Brain microvascular endothelial cell (primary cell): ENCODE measurements at regions not wholly inside any gene's neighbourhood (a gene's known extent, or its start where the extent isn't known, plus 50 kb on each side); places are given as distances from the start of the nearest gene placed in this dataset.

Source experiments
- DNase-seq: peaks from one replicate; pipeline ENCODE4 v3.0.0-alpha.2; 2020
- H3K27ac ChIP-seq: fragments of 250-450 bp; sonication (Bioruptor Pico); 2 replicates; pipeline ENCODE4 v1.5.1; 2020; ENCODE audit warnings: mild to moderate bottlenecking, moderate library complexity
- H3K27me3 ChIP-seq: fragments of 250-450 bp; sonication (Bioruptor Pico); replicated peaks from 2 replicates; pipeline ENCODE4 v1.5.1; 2020; ENCODE audit warnings: mild to moderate bottlenecking
- H3K36me3 ChIP-seq: fragments of 250-450 bp; sonication (Bioruptor Pico); replicated peaks from 2 replicates; pipeline ENCODE4 v1.5.1; 2020; ENCODE audit warnings: mild to moderate bottlenecking
- H3K4me3 ChIP-seq: 2 replicates; pipeline ENCODE4 v1.5.1; 2011; ENCODE audit warnings: low read depth, mild to moderate bottlenecking, control low read depth, low read length, moderate library complexity
- in situ Hi-C: cut with HindIII; loops from 2 replicates; pipeline ENCODE4 v1.10.0; 2017; ENCODE audit warnings: low sequenced_read_pairs, low pct_ligation_motif_present
- TF ChIP-seq, protein P1 (sequence below): IDR thresholded peaks from 2 replicates; pipeline ENCODE4 v1.5.1; 2011; ENCODE audit warnings: low read depth, mild to moderate bottlenecking, moderate library complexity, low read length, control low read depth, inconsistent platforms; ENCODE audit errors: missing control alignments

DNA sequence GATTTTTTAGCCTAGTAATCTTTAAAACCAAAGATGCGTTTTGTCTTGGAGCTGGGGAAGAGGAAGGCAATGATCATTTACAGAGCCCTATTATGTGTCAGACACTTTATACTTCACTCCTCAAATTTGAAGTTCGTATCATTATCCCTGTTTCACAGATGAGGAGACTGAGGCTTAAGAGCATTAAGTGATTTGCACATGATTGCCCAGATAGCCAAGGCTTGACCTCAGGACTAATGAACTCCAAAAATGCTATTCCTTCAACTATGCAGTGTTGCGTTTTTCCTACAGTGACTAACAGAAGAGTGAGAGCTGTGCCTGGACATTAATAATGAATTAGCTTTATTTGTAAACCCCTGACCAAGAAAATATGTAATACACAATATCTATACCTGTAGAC is 136.8 kb upstream of the EEA1 start:
- H3K27me3 ChIP-seq, result no peaks in the 10 kb centered on the region
- TF ChIP-seq, protein P1, sequence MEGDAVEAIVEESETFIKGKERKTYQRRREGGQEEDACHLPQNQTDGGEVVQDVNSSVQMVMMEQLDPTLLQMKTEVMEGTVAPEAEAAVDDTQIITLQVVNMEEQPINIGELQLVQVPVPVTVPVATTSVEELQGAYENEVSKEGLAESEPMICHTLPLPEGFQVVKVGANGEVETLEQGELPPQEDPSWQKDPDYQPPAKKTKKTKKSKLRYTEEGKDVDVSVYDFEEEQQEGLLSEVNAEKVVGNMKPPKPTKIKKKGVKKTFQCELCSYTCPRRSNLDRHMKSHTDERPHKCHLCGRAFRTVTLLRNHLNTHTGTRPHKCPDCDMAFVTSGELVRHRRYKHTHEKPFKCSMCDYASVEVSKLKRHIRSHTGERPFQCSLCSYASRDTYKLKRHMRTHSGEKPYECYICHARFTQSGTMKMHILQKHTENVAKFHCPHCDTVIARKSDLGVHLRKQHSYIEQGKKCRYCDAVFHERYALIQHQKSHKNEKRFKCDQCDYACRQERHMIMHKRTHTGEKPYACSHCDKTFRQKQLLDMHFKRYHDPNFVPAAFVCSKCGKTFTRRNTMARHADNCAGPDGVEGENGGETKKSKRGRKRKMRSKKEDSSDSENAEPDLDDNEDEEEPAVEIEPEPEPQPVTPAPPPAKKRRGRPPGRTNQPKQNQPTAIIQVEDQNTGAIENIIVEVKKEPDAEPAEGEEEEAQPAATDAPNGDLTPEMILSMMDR, result no peak
- H3K4me3 ChIP-seq, result no peak overlapping the region
- H3K36me3 ChIP-seq, result no peaks in the 10 kb centered on the region
- H3K27ac ChIP-seq, result no peak overlapping the region
- in situ Hi-C loops, result no loop called here
- no peak for DNase-seq

GRCh38 chr12:93072340-93072739 is 143.2 kb upstream of the EEA1 start:
- H3K4me3 ChIP-seq, result no peak overlapping the region
- TF ChIP-seq, protein P1, result no peak
- H3K27ac ChIP-seq, result no peak overlapping the region
- no peaks in the 10 kb centered on the region for H3K36me3 ChIP-seq
- no peaks in the 10 kb centered on the region for H3K27me3 ChIP-seq
- in situ Hi-C loops, result no loop called here
- no peak for DNase-seq

- H3K36me3 ChIP-seq, result no peaks in the 10 kb centered on the region
- no peak for DNase-seq
- no peaks in the 10 kb centered on the region for H3K27me3 ChIP-seq
- TF ChIP-seq, protein P1, result no peak
- H3K4me3 ChIP-seq, result no peak overlapping the region
- in situ Hi-C loops, result no loop called here
- H3K27ac ChIP-seq, result no peak overlapping the region
These were observed 144.2 kb upstream of the EEA1 start for GRCh38 chr12:93073324-93073723.

- no peak for DNase-seq
- TF ChIP-seq, protein P1, result no peak
- Histone ChIP-seq H3K36me3 (no peaks in the 10 kb centered on the region), H3K27ac (no peak overlapping the region), H3K27me3 (no peaks in the 10 kb centered on the region), H3K4me3 (no peak overlapping the region)
- in situ Hi-C loops, result no loop called here
These were observed 149.0 kb upstream of the EEA1 start for GRCh38 chr12:93078059-93078458.

DNA sequence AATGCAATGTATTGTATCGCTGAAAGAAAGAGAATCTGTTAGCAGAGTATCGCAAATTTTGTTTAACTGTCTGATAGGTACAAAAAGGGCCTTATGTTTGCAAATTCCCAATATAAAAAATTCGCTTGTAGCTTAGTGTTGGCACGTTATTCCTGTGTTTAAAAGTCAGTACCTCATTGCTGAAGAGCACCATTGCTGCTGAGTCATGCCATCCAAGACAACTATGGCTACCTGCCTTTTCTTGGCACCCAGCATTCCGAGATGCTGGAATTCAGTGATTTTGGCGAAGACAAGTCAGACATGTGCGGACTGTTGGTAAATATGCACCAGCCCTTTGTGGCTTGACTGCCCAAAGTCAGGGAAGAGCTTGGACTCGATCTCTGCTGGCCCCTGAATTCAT is 149.5 kb upstream of the EEA1 start:
- Histone ChIP-seq H3K4me3 (no peak overlapping the region), H3K27ac (no peak overlapping the region), H3K36me3 (no peaks in the 10 kb centered on the region), H3K27me3 (no peaks in the 10 kb centered on the region)
- no peak for DNase-seq
- in situ Hi-C loops, result no loop called here
- TF ChIP-seq, protein P1, result no peak

DNA sequence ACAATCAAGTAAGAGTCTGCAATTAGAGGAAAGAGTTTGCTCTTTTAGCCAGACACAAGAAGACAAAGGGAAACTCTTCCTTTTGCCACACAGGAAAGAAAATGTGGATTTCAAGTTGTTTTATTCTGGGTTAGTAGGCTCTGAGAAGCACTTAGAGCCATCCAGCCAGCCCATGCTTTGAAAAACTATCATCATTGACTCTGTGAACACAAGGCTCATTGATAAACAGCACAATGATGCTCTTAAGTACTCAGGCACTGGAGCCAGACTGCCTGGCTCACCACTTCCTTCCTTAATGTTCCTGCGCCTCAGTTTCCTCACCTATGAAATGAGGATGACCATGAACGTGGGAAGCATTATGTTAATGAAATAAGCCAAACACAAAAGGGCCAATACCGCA is 150.2 kb upstream of the EEA1 start:
- no peak for DNase-seq
- H3K36me3 ChIP-seq, result no peaks in the 10 kb centered on the region
- no peak overlapping the region for H3K4me3 ChIP-seq
- H3K27ac ChIP-seq, result no peak overlapping the region
- in situ Hi-C loops, result no loop called here
- H3K27me3 ChIP-seq, result no peaks in the 10 kb centered on the region
- TF ChIP-seq, protein P1, result no peak
